Epithelial cell of esophagus (primary cell): ENCODE measurements at regions not wholly inside any gene's neighbourhood (a gene's known extent, or its start where the extent isn't known, plus 50 kb on each side); places are given as distances from the start of the nearest gene placed in this dataset.

Source experiments
- DNase-seq: peaks from one replicate; pipeline ENCODE4 v3.0.0; 2010; ENCODE audit warnings: low read depth
- H3K4me3 ChIP-seq: 2 replicates; pipeline ENCODE4 v1.5.1; 2011; ENCODE audit warnings: mild to moderate bottlenecking, low read length, control low read depth
- CTCF ChIP-seq: IDR thresholded peaks from 2 replicates; pipeline ENCODE4 v1.5.1; 2011; ENCODE audit warnings: low read depth, mild to moderate bottlenecking, low read length, control low read depth, inconsistent platforms; ENCODE audit not compliant: insufficient read depth; ENCODE audit errors: missing control alignments

GRCh38 chr6:119738425-119738824, 388.9 kb upstream of the MAN1A1 start:
- H3K4me3 ChIP-seq = no peak overlapping the region
- no peak for TF ChIP-seq CTCF
- DNase-seq = no peak

DNA sequence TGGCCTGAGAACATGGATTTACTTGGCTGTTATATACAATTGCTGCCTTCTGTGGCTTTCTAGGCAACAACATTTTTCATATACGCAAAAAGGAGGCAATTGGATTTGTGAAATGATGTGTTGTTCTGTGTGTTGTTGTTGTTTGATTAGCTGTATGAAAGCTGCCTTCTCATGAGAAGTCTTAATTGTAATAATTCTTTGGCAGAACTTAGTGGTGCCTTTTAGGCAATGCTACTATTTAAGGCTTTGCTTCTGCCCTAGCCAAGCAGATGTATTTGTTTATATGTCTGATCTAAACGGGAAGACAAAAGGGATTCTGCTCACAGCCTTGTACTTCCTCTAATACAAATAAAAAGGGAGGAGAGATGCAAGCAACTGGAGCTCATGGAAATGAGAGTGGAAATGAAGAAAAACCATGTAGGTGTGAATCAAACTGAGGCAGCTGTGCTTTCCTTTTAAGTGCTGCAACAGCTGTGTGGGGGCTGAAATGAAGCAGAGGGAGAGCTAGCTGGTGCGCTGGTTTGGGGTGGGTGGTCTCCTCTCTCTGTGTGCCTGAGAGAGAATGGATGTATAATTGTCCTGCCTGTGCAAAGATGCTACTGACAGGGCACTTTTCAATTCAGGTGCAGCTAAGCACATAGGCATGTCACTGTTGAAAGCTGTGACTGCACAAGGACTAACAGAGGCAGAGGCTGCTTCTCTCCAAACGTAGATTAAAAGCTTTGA, 386.9 kb upstream of the MAN1A1 start:
- no peak overlapping the region for H3K4me3 ChIP-seq

GRCh38 chr6:119735530-119735929, 386.0 kb upstream of the MAN1A1 start:
- no peak overlapping the region for H3K4me3 ChIP-seq
- no peak for DNase-seq
- no peak for TF ChIP-seq CTCF

More for the DNA sequence above, 386.9 kb upstream of the MAN1A1 start:
- no peak for DNase-seq
- TF ChIP-seq CTCF = no peak

GRCh38 chr6:119734227-119734626, 384.7 kb upstream of the MAN1A1 start:
- no peak for TF ChIP-seq CTCF
- no peak overlapping the region for H3K4me3 ChIP-seq
- DNase-seq = no peak

DNA sequence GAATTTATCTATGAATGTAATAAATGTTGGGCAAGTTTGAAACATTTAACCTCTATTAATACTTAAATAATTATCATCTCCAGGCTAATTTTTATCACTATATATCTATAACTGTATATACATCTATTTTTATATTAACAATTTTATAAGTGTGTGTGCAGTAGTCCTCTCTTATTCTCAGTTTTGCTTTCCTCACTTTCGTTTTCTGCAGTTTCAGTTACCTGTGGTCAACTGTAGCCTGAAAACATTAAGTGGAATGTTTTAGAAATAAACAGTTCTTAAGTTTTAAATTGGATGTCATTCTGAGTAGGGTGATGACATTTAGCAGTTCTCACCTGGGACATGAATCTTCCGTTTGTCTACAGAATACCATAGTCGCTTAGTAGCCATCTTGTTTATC, 379.4 kb upstream of the MAN1A1 start:
- DNase-seq = no peak
- H3K4me3 ChIP-seq = no peak overlapping the region
- TF ChIP-seq CTCF = no peak

DNA sequence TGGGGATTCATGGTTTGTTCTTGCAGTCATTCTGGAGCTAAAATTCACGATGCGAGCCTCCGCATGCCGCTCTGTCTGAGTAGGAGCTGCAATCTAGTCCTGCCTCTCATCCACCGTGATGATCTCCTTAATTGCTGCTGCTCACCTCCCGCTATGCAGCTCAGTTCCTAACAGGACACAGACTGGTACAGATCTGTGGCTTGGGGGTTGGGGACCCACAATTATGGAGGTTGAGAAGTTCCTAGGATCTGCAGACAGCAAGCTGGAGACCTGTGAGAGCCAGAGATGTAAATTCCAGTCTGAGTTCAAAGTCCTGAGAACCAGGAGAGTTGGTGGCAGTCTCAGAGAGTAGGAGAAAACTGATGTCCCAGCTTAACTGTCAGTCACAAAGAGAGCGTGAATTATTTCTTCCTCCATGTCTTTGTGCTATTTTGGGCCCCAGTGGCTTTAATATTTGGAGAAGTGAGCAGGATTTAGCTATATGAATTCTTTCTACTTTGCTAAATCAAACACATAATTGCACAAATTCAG, 378.7 kb upstream of the MAN1A1 start:
- H3K4me3 ChIP-seq = no peak overlapping the region
- TF ChIP-seq CTCF = no peak
- no peak for DNase-seq
